ENCODE measurements at regions not wholly inside any gene's neighbourhood (a gene's known extent, or its start where the extent isn't known, plus 50 kb on each side); places are given as distances from the start of the nearest gene placed in this dataset.
"Not testable (repeated sequence)": the region's sequence is repeated elsewhere in the genome, so short reads cannot be mapped to it uniquely, and the experiment has no call there.

GRCh38 chr15:66960519-66960918 is 104.9 kb upstream of the SMAD3 start:
- peaks cover 1% of the 10 kb centered on the region for H3K27me3 Mint-ChIP-seq
- H3K36me3 Mint-ChIP-seq = no peaks in the 10 kb centered on the region
- peaks cover 4% of the 10 kb centered on the region for H3K4me1 Mint-ChIP-seq
- no peak overlapping the region for H3K4me3 Mint-ChIP-seq
- H3K9me3 Mint-ChIP-seq = no peaks in the 10 kb centered on the region
- H3K27ac Mint-ChIP-seq = no peak overlapping the region

- Mint-ChIP-seq H3K27me3 (no peaks in the 10 kb centered on the region), H3K4me3 (no peak overlapping the region), H3K36me3 (no peaks in the 10 kb centered on the region), H3K4me1 (no peaks in the 10 kb centered on the region), H3K27ac (no peak overlapping the region), H3K9me3 (no peaks in the 10 kb centered on the region)
Measured at GRCh38 chr15:66961407-66961884, 104.0 kb upstream of the SMAD3 start.

GRCh38 chr15:66961901-66962300 is 103.5 kb upstream of the SMAD3 start:
- Mint-ChIP-seq H3K4me1 (no peaks in the 10 kb centered on the region), H3K9me3 (no peaks in the 10 kb centered on the region), H3K27ac (no peak overlapping the region), H3K36me3 (no peaks in the 10 kb centered on the region), H3K4me3 (no peak overlapping the region), H3K27me3 (no peaks in the 10 kb centered on the region)

- Mint-ChIP-seq H3K9me3 (no peaks in the 10 kb centered on the region), H3K36me3 (no peaks in the 10 kb centered on the region), H3K27me3 (no peaks in the 10 kb centered on the region), H3K27ac (no peak overlapping the region), H3K4me1 (no peaks in the 10 kb centered on the region), H3K4me3 (no peak overlapping the region)
Measured at GRCh38 chr15:66962522-66962921, 102.9 kb upstream of the SMAD3 start.

- Mint-ChIP-seq H3K9me3 (no peaks in the 10 kb centered on the region), H3K27me3 (no peaks in the 10 kb centered on the region), H3K36me3 (no peaks in the 10 kb centered on the region), H3K27ac (no peak overlapping the region), H3K4me3 (no peak overlapping the region), H3K4me1 (no peaks in the 10 kb centered on the region)
Measured at GRCh38 chr15:66963084-66963483, 102.3 kb upstream of the SMAD3 start.

- H3K4me3 Mint-ChIP-seq = no peak overlapping the region
- H3K9me3 Mint-ChIP-seq = no peaks in the 10 kb centered on the region
- H3K4me1 Mint-ChIP-seq = no peaks in the 10 kb centered on the region
- no peaks in the 10 kb centered on the region for H3K27me3 Mint-ChIP-seq
- H3K36me3 Mint-ChIP-seq = no peaks in the 10 kb centered on the region
- H3K27ac Mint-ChIP-seq = no peak overlapping the region
Measured at GRCh38 chr15:66963710-66964109, 101.7 kb upstream of the SMAD3 start.

GRCh38 chr15:66964111-66964738 is 101.2 kb upstream of the SMAD3 start:
- no peaks in the 10 kb centered on the region for H3K36me3 Mint-ChIP-seq
- no peaks in the 10 kb centered on the region for H3K9me3 Mint-ChIP-seq
- no peaks in the 10 kb centered on the region for H3K27me3 Mint-ChIP-seq
- H3K4me1 Mint-ChIP-seq = no peaks in the 10 kb centered on the region
- H3K27ac Mint-ChIP-seq = no peak overlapping the region
- no peak overlapping the region for H3K4me3 Mint-ChIP-seq

- Mint-ChIP-seq H3K36me3 (no peaks in the 10 kb centered on the region), H3K4me3 (no peak overlapping the region), H3K4me1 (no peaks in the 10 kb centered on the region), H3K9me3 (no peaks in the 10 kb centered on the region), H3K27ac (no peak overlapping the region), H3K27me3 (no peaks in the 10 kb centered on the region)
Measured at GRCh38 chr15:66964791-66965190, 100.6 kb upstream of the SMAD3 start.

GRCh38 chr15:66965201-66965900 is 100.1 kb upstream of the SMAD3 start:
- Mint-ChIP-seq H3K4me3 (no peak overlapping the region), H3K27ac (no peak overlapping the region), H3K36me3 (no peaks in the 10 kb centered on the region), H3K27me3 (no peaks in the 10 kb centered on the region), H3K4me1 (no peaks in the 10 kb centered on the region), H3K9me3 (no peaks in the 10 kb centered on the region)

- Mint-ChIP-seq H3K27ac (no peak overlapping the region), H3K36me3 (no peaks in the 10 kb centered on the region), H3K4me3 (no peak overlapping the region), H3K27me3 (no peaks in the 10 kb centered on the region), H3K9me3 (no peaks in the 10 kb centered on the region), H3K4me1 (no peaks in the 10 kb centered on the region)
Measured at GRCh38 chr15:66966256-66966655, 99.1 kb upstream of the SMAD3 start.

- Mint-ChIP-seq H3K9me3 (no peaks in the 10 kb centered on the region), H3K4me3 (no peak overlapping the region), H3K36me3 (no peaks in the 10 kb centered on the region), H3K27ac (no peak overlapping the region), H3K4me1 (no peaks in the 10 kb centered on the region), H3K27me3 (no peaks in the 10 kb centered on the region)
Measured at GRCh38 chr15:66968806-66969596, 96.4 kb upstream of the SMAD3 start.

- not testable (repeated sequence) for H3K9me3 Mint-ChIP-seq, H3K36me3 Mint-ChIP-seq, H3K4me1 Mint-ChIP-seq, H3K27me3 Mint-ChIP-seq, H3K4me3 Mint-ChIP-seq, H3K27ac Mint-ChIP-seq
Measured at GRCh38 chr15:66974131-66974530, 91.3 kb upstream of the SMAD3 start.

GRCh38 chr15:66976106-66976640 is 89.2 kb upstream of the SMAD3 start:
- not testable (repeated sequence) for H3K27ac Mint-ChIP-seq, H3K27me3 Mint-ChIP-seq, H3K36me3 Mint-ChIP-seq, H3K9me3 Mint-ChIP-seq, H3K4me1 Mint-ChIP-seq, H3K4me3 Mint-ChIP-seq

- not testable (repeated sequence) for H3K4me1 Mint-ChIP-seq, H3K27me3 Mint-ChIP-seq, H3K36me3 Mint-ChIP-seq, H3K27ac Mint-ChIP-seq, H3K9me3 Mint-ChIP-seq, H3K4me3 Mint-ChIP-seq
Measured at GRCh38 chr15:66980326-66980725, 85.1 kb upstream of the SMAD3 start.

- Mint-ChIP-seq H3K4me1 (no peaks in the 10 kb centered on the region), H3K27ac (no peak overlapping the region), H3K27me3 (no peaks in the 10 kb centered on the region), H3K36me3 (no peaks in the 10 kb centered on the region), H3K4me3 (no peak overlapping the region), H3K9me3 (no peaks in the 10 kb centered on the region)
Measured at GRCh38 chr15:66981771-66982170, 83.6 kb upstream of the SMAD3 start.

GRCh38 chr15:66982250-66982649 is 83.2 kb upstream of the SMAD3 start:
- H3K4me3 Mint-ChIP-seq = no peak overlapping the region
- no peaks in the 10 kb centered on the region for H3K27me3 Mint-ChIP-seq
- no peaks in the 10 kb centered on the region for H3K36me3 Mint-ChIP-seq
- H3K9me3 Mint-ChIP-seq = no peaks in the 10 kb centered on the region
- H3K4me1 Mint-ChIP-seq = no peaks in the 10 kb centered on the region
- H3K27ac Mint-ChIP-seq = no peak overlapping the region

Data from activated naive CD4-positive, alpha-beta T cell treated with anti-CD3 and anti-CD28 coated beads, Interleukin-2, amount 50 U/mL, for 24 hours (primary cell).